HG03575 (cell line): ENCODE measurements at regions not wholly inside any gene's neighbourhood (a gene's known extent, or its start where the extent isn't known, plus 50 kb on each side); places are given as distances from the start of the nearest gene placed in this dataset.

Experiments
- ATAC-seq: cut with Tn5 transposase; IDR thresholded peaks from one replicate; pipeline ENCODE4 v1.9.1; 2021; ENCODE audit not compliant: unreplicated experiment, insufficient number of reproducible peaks, low FRiP score; ENCODE audit errors: extremely low read depth

- no peak for ATAC-seq
Observed at GRCh38 chr20:11195899-11196558, 522.2 kb upstream of the JAG1 start.

GRCh38 chr20:11197851-11198250 lies 524.1 kb upstream of the JAG1 start:
- ATAC-seq, result no peak

GRCh38 chr20:11200423-11200822 lies 526.6 kb upstream of the JAG1 start:
- ATAC-seq, result no peak

GRCh38 chr20:11204926-11205768 lies 531.3 kb upstream of the JAG1 start:
- peak; percentile 81 for ATAC-seq

- no peak for ATAC-seq
Observed at GRCh38 chr20:11205769-11206362, 532.1 kb upstream of the JAG1 start.

GRCh38 chr20:11207749-11208502 lies 534.1 kb upstream of the JAG1 start:
- ATAC-seq, result no peak

GRCh38 chr20:11210611-11211010 lies 536.8 kb upstream of the JAG1 start:
- ATAC-seq, result no peak

- ATAC-seq, result no peak
Observed at GRCh38 chr20:11212272-11212671, 538.5 kb upstream of the JAG1 start.

GRCh38 chr20:11212902-11213301 lies 539.1 kb upstream of the JAG1 start:
- no peak for ATAC-seq

- no peak for ATAC-seq
Observed at GRCh38 chr20:11214256-11214840, 540.5 kb upstream of the JAG1 start.

- ATAC-seq, result no peak
Observed at GRCh38 chr20:11216451-11217314, 542.9 kb upstream of the JAG1 start.

- ATAC-seq, result no peak
Observed at GRCh38 chr20:11217326-11218172, 543.8 kb upstream of the JAG1 start.

- ATAC-seq, result no peak
Observed at GRCh38 chr20:11218173-11218680, 544.4 kb upstream of the JAG1 start.

- ATAC-seq, result no peak
Observed at GRCh38 chr20:11219192-11219591, 545.4 kb upstream of the JAG1 start.

GRCh38 chr20:11221046-11221445 lies 547.2 kb upstream of the JAG1 start:
- no peak for ATAC-seq

GRCh38 chr20:11222243-11222642 lies 548.4 kb upstream of the JAG1 start:
- ATAC-seq, result no peak

GRCh38 chr20:11227602-11228001 lies 553.8 kb upstream of the JAG1 start:
- ATAC-seq, result no peak
